Stimulated activated CD4-positive, alpha-beta T cell treated with anti-CD3 and anti-CD28 coated beads, TNF-alpha, amount 100 ng/mL, for 4 hours (primary cell): ENCODE measurements at regions not wholly inside any gene's neighbourhood (a gene's known extent, or its start where the extent isn't known, plus 50 kb on each side); places are given as distances from the start of the nearest gene placed in this dataset.
"Not testable (repeated sequence)": the region's sequence is repeated elsewhere in the genome, so short reads cannot be mapped to it uniquely, and the experiment has no call there.

Experiments
- DNase-seq, 3 experiments: peaks; one replicate each; pipeline ENCODE4 v3.0.0-alpha.2; 2020; ENCODE audit warnings: low read depth in 3 of 3

- no peak for DNase-seq
Observed at GRCh38 chr3:124316034-124316287, 324.0 kb upstream of the ROPN1 start.

DNA sequence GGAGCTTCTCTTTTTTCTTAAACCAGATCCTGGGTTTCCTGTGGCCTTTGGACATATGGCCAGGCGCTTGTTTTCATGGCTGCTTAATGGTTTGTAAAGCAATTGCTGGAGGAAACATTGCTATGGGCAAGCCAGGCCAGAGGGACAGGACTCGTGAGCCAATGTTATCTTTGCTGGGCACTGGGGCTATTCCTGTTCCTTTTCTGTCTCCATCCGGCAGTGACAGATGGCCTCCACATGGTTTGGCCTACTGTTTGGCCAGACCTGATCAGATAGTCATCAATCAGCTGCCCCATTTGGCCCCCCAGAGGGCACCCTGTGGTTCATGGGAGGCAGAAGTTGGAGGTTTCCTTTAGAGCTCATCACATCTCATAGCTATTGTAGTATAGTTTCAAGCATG, 326.1 kb upstream of the ROPN1 start:
- DNase-seq, result no peak

GRCh38 chr3:124318656-124319055, 326.7 kb upstream of the ROPN1 start:
- no peak for DNase-seq

GRCh38 chr3:124320976-124321375, 329.1 kb upstream of the ROPN1 start:
- no peak for DNase-seq

DNA sequence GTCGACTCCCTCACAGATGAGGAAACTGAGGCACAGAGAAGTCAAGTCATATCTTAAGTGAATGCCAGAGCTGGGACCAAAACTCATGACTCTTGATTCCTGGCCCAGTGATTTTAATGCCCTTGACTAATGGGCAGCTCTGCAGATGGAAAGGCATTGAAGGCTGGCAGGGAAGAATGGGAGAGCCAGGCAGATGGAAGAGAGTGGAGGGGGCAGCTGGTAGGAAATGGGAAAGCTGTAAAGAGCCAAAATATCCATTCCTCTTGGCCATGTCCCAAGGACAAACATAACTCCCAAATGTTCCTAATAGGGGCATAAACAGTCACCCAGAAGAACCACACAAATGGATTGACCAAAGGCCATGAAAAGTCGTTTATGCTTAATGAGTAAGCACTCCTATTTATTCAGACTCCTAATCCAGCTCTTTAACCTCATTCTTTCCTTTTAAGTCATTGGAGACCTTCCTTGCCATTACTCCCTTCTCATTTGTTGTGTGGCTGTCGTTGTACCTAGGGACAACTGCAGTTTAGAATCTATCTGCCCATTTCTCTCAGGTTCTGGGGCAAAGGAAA, 330.5 kb upstream of the ROPN1 start:
- no peak for DNase-seq

GRCh38 chr3:124322966-124323365, 331.0 kb upstream of the ROPN1 start:
- DNase-seq, result no peak

DNA sequence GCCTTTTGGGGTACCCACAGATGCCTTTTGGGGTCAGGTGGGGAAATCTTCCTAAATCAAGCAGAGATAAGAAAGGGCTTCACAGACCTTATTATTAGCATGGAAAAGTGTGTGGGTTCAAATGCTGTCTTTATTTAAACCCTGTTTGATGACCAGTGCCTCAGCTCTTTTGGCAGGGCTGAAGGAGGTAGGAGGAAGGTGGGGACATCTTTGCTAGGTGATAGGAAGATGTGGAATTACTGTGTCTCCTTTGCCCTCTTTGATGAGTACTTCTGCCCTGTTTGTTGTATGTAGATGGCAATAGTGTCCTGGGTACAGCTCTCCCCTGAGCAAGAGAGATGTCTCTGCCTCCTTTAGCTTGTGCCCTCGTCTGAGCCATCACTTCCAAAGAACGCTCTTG, 333.3 kb upstream of the ROPN1 start:
- DNase-seq, result no peak

- no peak for DNase-seq
Observed at GRCh38 chr3:124329723-124330122, 337.8 kb upstream of the ROPN1 start.

- DNase-seq, result no peak
Observed at GRCh38 chr3:124333931-124334640, 342.2 kb upstream of the ROPN1 start.

- DNase-seq, result no peak
Observed at GRCh38 chr3:124336067-124336656, 344.2 kb upstream of the ROPN1 start.

GRCh38 chr3:124345845-124346244, 353.9 kb upstream of the ROPN1 start:
- DNase-seq, result no peak

DNA sequence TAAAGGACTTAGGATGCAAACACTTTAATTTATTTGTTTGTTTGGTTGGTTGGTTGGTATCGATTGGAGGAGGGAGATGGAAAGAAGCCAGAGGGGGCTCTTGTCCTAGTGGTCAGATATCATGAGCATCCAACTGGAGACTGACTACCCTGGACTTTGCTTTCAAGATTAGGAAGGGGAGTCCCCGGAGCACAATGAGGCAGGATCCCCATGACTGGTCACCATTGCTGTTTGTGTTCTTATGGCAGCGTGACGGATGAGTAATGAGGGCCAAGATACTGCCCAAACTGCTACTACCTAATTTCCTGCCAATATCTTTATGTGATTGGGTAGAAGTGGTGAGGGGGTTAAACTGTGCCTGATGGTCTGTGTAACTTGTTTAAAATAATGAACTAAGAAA, 354.6 kb upstream of the ROPN1 start:
- no peak for DNase-seq

GRCh38 chr3:124347418-124347817, 355.5 kb upstream of the ROPN1 start:
- no peak for DNase-seq

DNA sequence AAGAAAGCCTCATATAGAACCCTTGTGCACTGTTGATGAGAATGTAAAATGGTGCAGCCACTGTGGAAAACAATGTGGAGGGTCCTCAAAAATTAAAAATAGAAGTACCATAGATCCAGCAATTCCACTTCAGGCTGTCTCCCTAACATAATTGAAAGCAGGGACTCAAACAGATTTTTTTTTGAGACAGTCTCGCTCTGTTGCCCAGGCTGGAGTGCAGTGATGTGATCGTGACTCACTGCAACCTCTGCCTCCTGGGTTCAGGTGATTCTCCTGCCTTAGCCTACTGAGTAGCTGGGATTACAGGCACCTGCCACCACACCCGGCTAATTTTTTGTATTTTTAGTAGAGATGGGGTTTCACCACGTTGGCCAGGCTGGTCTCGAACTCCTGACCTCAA, 356.6 kb upstream of the ROPN1 start:
- DNase-seq, result not testable (repeated sequence)

DNA sequence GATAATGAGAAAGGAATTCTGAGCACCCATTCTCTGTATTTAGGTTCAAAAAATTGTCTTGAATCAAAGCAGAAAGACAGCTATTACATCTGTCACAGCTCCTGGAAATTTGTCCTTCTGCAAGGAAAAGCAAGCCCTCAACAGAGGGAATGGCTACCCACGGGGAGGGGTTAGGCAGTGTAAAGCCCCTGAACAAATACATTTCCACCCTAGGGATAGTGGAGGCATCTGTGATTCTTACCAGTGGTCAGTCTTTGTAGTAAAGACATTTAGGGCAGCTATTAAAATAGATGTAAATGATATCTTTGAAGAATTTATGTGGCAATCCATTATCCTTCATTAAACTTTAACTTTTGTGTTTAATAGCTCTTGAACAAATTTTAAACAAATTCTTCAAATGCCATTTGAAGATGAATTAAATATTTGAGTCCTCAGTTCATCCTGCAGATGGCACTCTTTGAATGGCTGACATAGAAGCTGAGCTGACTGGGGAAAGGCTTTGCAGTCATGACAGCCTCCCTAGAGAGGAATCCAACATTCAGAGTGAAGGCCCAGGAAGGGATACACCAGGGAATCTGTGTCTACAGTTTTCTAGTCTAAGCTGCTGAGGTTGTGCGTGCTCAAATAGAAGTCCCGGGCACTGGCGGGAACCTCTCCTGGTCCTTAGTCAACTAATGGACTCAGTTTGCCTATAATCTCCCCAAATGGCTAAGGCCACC, 359.7 kb upstream of the ROPN1 start:
- no peak for DNase-seq

GRCh38 chr3:124352149-124352539, 360.2 kb upstream of the ROPN1 start:
- DNase-seq, result no peak

DNA sequence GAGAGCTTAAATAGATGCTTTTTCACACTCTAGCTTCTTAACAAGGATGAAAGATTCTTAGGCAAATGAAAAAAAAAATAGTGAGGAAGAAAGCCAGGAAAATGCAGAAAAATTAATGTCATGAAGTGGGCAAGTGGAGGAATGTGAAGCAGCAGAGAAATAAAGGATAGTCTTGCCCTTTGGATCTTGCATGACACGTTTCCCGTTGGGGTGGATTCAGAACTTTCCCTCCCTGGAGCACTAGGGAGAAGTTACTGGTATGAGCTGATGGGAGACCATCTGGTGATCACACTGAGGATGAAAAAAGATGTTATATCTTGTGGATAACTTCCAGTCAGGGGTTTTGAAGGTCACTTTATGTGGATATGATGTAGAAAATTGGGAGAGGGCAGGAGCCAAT, 361.8 kb upstream of the ROPN1 start:
- DNase-seq, result no peak

GRCh38 chr3:124354150-124354549, 362.2 kb upstream of the ROPN1 start:
- DNase-seq, result no peak

DNA sequence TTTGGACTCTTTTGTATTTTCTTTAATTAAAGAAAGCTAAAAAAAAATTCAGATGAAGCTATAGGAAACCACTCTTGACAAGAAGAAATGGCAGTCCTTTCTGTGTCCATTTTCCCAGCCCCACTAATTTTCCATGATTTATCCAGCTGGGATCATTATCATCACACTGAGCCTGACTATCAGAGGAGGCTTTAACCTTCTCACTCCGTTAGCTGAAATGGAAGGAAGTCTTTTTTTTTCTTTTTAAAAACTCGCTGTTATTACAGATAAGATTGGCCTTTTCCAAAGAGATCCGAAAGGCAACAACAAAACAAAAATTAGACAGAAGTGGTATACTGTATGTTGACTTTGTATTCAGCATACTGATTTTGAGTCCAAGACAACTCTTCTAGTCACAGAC, 366.2 kb upstream of the ROPN1 start:
- no peak for DNase-seq

DNA sequence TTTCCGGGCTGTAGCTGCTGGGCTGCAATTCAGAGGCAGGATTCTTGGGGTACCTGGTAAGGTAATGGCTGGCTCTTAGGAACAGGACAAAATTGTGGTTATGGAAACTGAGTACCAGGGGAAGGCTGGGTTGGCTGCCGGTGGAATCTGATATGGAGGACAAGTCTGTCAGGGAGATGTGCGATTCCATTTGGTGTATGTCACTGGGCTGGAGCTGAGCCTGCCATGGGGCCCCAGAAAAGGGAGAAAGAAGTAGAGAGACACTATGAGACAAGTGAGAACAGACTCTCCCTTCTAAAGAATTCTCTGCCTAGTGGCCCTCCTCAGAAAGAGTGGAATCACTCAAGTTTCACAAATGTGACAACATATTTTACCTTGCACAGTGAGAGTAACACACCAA, 368.2 kb upstream of the ROPN1 start:
- DNase-seq, result no peak

GRCh38 chr3:124360563-124360962, 368.6 kb upstream of the ROPN1 start:
- no peak for DNase-seq

- DNase-seq, result no peak
Observed at GRCh38 chr3:124361566-124361965, 368.7 kb upstream of the UMPS start.

- DNase-seq, result no peak
Observed at GRCh38 chr3:124362455-124362854, 367.8 kb upstream of the UMPS start.
